ENCODE measurements at regions not wholly inside any gene's neighbourhood (a gene's known extent, or its start where the extent isn't known, plus 50 kb on each side); places are given as distances from the start of the nearest gene placed in this dataset.
A peak's percentile ranks its signal among the peaks of the same experiment; 100 is the strongest.

DNA sequence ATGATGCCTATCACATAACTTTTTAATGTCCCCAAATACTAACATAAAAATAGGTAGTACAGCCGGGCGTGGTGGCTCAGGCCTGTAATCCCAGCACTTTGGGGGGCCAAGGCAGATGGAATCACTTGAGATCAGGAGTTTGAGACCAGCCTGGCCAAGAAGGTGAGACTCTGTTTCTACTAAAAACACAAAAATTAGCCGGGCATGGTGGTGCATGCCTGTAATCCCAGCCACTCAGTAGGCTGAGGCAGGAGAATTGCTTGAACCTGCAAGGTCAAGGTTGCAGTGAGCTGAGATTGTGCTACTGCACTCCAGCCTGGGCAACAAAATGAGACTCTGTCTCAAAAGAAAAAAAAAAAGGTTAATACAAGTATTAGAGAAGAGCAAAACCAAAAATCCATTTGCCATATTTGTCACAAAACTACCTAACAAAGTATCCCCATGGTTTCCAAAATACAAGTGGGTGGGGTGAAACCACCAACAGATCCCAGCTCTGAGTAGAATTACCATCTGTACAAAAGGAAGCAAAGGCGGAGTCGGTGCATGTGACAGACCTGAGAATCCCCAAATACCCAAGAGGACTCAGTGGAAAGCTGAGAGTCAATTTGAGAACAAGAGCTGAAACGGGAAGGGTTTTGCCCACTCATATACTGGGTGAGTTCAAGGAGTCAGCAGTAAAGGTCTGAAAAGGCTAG is 113.2 kb downstream of the TOMM20 start:
- DNase-seq (peak in 1 of 3 donors; percentile 28), ATAC-seq (no peak)
- no peaks in the 10 kb centered on the region for H3K36me3 ChIP-seq
- H3K4me3 ChIP-seq: no peak overlapping the region
- H3K27me3 ChIP-seq: no peaks in the 10 kb centered on the region
- no peaks in the 10 kb centered on the region for H3K9me3 ChIP-seq
- intact Hi-C loops (cut with DNase I): no loop called here
- H3K4me1 ChIP-seq: no peaks in the 10 kb centered on the region
- TF ChIP-seq POLR2A (IDR thresholded peaks at IDR 0.05): no peak
- TF ChIP-seq, protein P1, sequence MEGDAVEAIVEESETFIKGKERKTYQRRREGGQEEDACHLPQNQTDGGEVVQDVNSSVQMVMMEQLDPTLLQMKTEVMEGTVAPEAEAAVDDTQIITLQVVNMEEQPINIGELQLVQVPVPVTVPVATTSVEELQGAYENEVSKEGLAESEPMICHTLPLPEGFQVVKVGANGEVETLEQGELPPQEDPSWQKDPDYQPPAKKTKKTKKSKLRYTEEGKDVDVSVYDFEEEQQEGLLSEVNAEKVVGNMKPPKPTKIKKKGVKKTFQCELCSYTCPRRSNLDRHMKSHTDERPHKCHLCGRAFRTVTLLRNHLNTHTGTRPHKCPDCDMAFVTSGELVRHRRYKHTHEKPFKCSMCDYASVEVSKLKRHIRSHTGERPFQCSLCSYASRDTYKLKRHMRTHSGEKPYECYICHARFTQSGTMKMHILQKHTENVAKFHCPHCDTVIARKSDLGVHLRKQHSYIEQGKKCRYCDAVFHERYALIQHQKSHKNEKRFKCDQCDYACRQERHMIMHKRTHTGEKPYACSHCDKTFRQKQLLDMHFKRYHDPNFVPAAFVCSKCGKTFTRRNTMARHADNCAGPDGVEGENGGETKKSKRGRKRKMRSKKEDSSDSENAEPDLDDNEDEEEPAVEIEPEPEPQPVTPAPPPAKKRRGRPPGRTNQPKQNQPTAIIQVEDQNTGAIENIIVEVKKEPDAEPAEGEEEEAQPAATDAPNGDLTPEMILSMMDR (IDR thresholded peaks at IDR 0.05): no peak
- no peak overlapping the region for H3K27ac ChIP-seq
- 77% methylated on average over 6 of the region's 6 CpGs for WGBS (ENCODE audit: insufficient coverage, low coverage, low lambda C conversion rate, missing lambda C conversion rate)

DNA sequence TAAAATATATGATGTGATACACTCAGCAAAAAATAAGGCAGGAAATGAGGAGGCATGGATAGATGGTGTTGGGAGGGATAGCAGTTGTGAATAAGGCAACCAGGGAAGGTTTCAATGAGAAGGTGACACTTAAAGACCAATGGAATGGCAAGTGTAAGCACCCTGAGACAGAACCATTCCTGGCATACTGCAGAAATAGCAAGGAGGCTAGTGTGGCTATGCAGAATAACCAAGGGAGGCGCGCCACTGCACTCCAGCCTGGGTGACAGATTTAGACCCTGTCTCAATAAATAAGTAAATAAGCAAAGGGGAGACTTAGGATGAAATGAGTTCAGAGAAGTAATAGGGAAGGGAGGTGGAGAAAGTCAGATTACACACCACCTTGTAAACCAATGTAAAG is 113.9 kb downstream of the TOMM20 start:
- H3K4me1 ChIP-seq: no peaks in the 10 kb centered on the region
- ATAC-seq: no peak
- no peaks in the 10 kb centered on the region for H3K27me3 ChIP-seq
- H3K9me3 ChIP-seq: no peaks in the 10 kb centered on the region
- H3K4me3 ChIP-seq: no peak overlapping the region
- no peak overlapping the region for H3K27ac ChIP-seq
- WGBS (ENCODE audit: insufficient coverage, low coverage, low lambda C conversion rate, missing lambda C conversion rate): 85% methylated on average over 2 of the region's 2 CpGs
- H3K36me3 ChIP-seq: no peaks in the 10 kb centered on the region
- DNase-seq: peak in 1 of 3 donors; percentile 18
- intact Hi-C loops (cut with DNase I): no loop called here
- TF ChIP-seq, protein P1 (IDR thresholded peaks at IDR 0.05): no peak
- TF ChIP-seq POLR2A (IDR thresholded peaks at IDR 0.05): no peak

DNA sequence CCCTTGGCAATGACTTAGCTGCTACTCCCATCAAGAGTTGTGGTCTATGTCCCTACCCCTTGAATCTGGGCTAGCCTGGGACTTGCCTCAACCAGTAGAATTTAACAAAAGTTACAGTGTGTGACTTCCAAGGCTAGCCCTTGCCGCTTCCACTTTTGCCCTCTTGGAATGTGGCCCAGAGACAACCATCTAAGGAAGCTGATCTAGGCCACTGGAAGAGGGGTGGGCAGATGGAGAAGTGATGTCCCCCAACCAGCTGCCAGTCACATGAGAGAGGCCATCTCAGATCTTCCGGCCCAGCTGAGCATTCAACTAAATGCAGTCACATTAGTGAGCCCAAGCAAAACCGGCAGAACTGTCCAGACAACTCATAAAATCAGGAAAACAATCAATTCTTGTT is 115.1 kb downstream of the TOMM20 start:
- WGBS (ENCODE audit: insufficient coverage, low coverage, low lambda C conversion rate, missing lambda C conversion rate): 100% methylated on average over 2 of the region's 3 CpGs
- TF ChIP-seq, protein P1 (IDR thresholded peaks at IDR 0.05): no peak
- no peak for TF ChIP-seq POLR2A (IDR thresholded peaks at IDR 0.05)
- Histone ChIP-seq H3K9me3 (no peaks in the 10 kb centered on the region), H3K4me3 (no peak overlapping the region), H3K27ac (no peak overlapping the region), H3K4me1 (no peaks in the 10 kb centered on the region), H3K27me3 (no peaks in the 10 kb centered on the region), H3K36me3 (no peaks in the 10 kb centered on the region)
- DNase-seq (peak in 1 of 3 donors; percentile 44), ATAC-seq (peak in 1 of 4 donors; percentile 45)
- intact Hi-C loops (cut with DNase I): no loop called here

DNA sequence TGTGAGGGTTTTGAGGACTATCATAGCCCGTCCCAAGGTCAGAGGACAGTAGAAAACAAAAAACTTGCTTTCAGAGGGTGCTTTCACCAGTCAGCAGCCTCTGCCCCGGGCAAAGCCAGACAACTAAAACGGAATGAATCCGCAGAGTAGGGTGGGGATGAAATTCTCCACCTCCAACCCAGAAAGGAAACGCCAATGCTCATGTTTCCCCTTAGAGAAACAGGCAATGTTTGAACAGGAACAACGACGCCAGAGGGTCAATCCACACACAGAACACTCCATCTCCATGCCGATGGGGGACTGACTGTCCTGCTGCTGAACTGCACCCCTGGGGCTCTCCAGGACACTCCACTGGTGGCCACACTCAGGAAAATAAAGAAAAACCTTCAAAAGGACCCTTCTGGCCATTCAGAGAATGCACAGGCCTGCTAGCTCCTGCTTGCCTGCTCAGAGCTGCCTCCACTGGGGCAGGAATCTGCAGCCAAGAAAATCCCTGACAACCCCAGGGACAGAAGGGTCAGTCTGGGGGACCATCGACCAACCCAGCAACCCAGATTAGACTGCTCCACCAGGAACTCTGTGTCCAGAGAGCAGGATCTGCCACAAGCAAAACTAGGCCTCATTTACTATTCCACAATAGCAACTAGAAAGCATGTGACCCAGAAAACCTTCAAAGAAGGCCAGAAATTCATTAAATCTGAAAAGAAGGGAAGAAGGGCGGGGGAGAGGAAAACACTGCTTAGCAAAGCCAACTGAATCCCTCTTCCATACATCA is 116.0 kb downstream of the TOMM20 start:
- WGBS (ENCODE audit: insufficient coverage, low coverage, low lambda C conversion rate, missing lambda C conversion rate): 58% methylated on average over 7 of the region's 10 CpGs
- ATAC-seq (peak in 2 of 4 donors; percentile 6 to 7), DNase-seq (peak in 1 of 3 donors; percentile 41)
- no peak for TF ChIP-seq POLR2A (IDR thresholded peaks at IDR 0.05)
- TF ChIP-seq, protein P1 (IDR thresholded peaks at IDR 0.05): no peak
- peak overlapping the region in 2 of 3 donors; percentile 16 to 23 for H3K27ac ChIP-seq
- H3K4me1 ChIP-seq: no peaks in the 10 kb centered on the region
- no peaks in the 10 kb centered on the region for H3K36me3 ChIP-seq
- H3K9me3 ChIP-seq: no peaks in the 10 kb centered on the region
- H3K4me3 ChIP-seq: no peak overlapping the region
- no peaks in the 10 kb centered on the region for H3K27me3 ChIP-seq
- intact Hi-C loops (cut with DNase I): no loop called here
